HUES64 (cell line): ENCODE measurements at regions not wholly inside any gene's neighbourhood (a gene's known extent, or its start where the extent isn't known, plus 50 kb on each side); places are given as distances from the start of the nearest gene placed in this dataset.

ENCODE experiments used
- H3K27ac ChIP-seq: 2 replicates; pipeline ENCODE4 v1.7.0; 2013; ENCODE audit warnings: low read depth, low read length, inconsistent platforms
- H3K27me3 ChIP-seq: 2 replicates; pipeline ENCODE4 v1.6.1; 2013; ENCODE audit warnings: mild to moderate bottlenecking, low read length; ENCODE audit not compliant: insufficient read depth
- H3K36me3 ChIP-seq: 2 replicates; pipeline ENCODE4 v1.6.1; 2013; ENCODE audit warnings: mild to moderate bottlenecking, low read length; ENCODE audit not compliant: insufficient read depth
- H3K4me1 ChIP-seq: 2 replicates; pipeline ENCODE4 v1.6.1; 2013; ENCODE audit warnings: mild to moderate bottlenecking, low read length, moderate library complexity; ENCODE audit not compliant: insufficient read depth
- H3K4me3 ChIP-seq: 2 replicates; pipeline ENCODE4 v1.5.1; 2013; ENCODE audit warnings: mild to moderate bottlenecking, low read length, moderate library complexity
- H3K9ac ChIP-seq: 2 replicates; pipeline ENCODE4 v1.6.1; 2013; ENCODE audit warnings: mild to moderate bottlenecking, low read depth, low read length
- H3K9me3 ChIP-seq: 2 replicates; pipeline ENCODE4 v1.6.1; 2013; ENCODE audit warnings: low read depth, low read length; ENCODE audit not compliant: insufficient read depth
- WGBS: fragments of 150-250, 120-280 bp; methylation state at CpG from one replicate; pipeline ENCODE4 v1.1.7; 2013; ENCODE audit warnings: missing lambda C conversion rate; 5-methylcytosine and 5-hydroxymethylcytosine counted together

GRCh38 chr5:3020426-3020825, 268.9 kb upstream of the IRX2 start:
- WGBS, result 95% methylated on average over 6 of the region's 6 CpGs
- H3K9ac ChIP-seq, result no peak overlapping the region
- H3K36me3 ChIP-seq, result no peaks in the 10 kb centered on the region
- no peak overlapping the region for H3K27ac ChIP-seq
- H3K9me3 ChIP-seq, result no peaks in the 10 kb centered on the region
- no peaks in the 10 kb centered on the region for H3K4me1 ChIP-seq
- no peak overlapping the region for H3K4me3 ChIP-seq
- H3K27me3 ChIP-seq, result no peaks in the 10 kb centered on the region

DNA sequence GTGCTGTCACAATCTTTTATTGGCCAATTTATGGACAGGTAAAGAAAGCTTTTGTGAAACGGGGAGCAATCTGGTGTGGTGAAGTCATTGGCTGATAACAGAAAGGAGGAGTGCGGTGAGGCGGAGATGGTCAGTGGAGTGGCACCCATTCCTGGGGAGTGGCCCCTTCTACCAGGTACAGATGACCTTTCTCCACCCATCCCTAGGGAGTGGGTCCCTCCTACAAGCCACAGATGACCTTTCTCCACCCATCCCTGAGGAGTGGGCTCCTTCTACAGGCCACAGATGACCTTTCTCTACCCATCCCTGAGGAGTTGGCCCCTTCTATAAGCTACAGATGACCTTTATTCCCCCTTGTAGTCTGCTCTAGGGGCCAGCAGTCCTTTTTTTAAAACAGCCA, 267.6 kb upstream of the IRX2 start:
- Histone ChIP-seq H3K9ac (no peak overlapping the region), H3K36me3 (no peaks in the 10 kb centered on the region), H3K27ac (no peak overlapping the region), H3K4me3 (no peak overlapping the region), H3K27me3 (no peaks in the 10 kb centered on the region), H3K4me1 (no peaks in the 10 kb centered on the region), H3K9me3 (no peaks in the 10 kb centered on the region)
- 100% methylated on average over 2 of the region's 3 CpGs for WGBS

DNA sequence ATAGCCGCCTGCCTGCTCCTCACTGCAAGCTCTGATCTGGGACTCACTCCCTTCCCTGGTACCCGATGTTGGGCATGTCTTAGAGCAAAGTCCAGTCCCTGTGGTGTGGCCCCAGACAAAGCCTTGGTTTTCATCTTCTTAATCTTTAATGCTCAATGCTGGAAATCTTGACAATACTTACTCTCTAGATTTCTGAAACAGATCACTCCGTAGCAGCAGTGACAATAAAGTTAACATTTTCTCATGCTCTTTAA, 260.2 kb upstream of the IRX2 start:
- Histone ChIP-seq H3K36me3 (no peaks in the 10 kb centered on the region), H3K9ac (no peak overlapping the region), H3K27me3 (no peaks in the 10 kb centered on the region), H3K4me3 (no peak overlapping the region), H3K4me1 (no peaks in the 10 kb centered on the region), H3K9me3 (no peaks in the 10 kb centered on the region), H3K27ac (no peak overlapping the region)
- WGBS, result 93% methylated on average over 3 of the region's 3 CpGs

GRCh38 chr5:3010953-3011763, 259.7 kb upstream of the IRX2 start:
- no peak overlapping the region for H3K9ac ChIP-seq
- WGBS, result 94% methylated on average over 9 of the region's 9 CpGs
- no peaks in the 10 kb centered on the region for H3K9me3 ChIP-seq
- no peak overlapping the region for H3K4me3 ChIP-seq
- no peak overlapping the region for H3K27ac ChIP-seq
- no peaks in the 10 kb centered on the region for H3K4me1 ChIP-seq
- H3K27me3 ChIP-seq, result no peaks in the 10 kb centered on the region
- H3K36me3 ChIP-seq, result no peaks in the 10 kb centered on the region

DNA sequence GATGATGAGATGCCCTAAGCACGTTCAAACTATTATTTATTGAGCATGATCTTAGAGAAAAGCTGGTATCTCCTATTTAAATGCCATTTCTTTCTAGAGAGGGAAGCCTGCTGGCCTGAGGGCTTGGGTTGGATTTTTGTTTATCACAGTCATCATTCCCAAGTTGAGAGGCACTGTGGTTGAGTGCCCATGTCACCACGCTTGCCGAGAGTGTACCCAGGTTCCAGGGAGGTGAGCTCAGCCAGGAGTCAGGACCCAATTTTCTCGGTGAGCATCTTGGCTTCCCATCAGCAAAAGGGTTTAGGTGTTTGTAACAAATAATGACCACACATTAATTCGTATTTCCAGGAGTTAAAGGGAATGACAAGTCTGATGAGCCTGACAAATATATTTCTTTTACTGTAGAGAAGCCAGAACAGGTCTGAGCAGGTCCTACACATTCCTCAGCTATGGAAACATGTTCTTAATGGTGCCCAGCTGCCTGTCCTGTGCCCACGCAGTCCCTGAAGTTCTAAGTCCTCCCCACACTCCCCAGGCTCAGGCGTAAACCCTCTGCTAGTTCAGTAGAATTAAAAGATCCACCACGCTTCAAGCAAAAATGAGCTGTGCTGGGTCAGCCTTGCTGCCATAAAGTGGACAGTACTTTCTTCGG, 258.9 kb upstream of the IRX2 start:
- no peaks in the 10 kb centered on the region for H3K9me3 ChIP-seq
- H3K9ac ChIP-seq, result no peak overlapping the region
- H3K27ac ChIP-seq, result no peak overlapping the region
- no peaks in the 10 kb centered on the region for H3K27me3 ChIP-seq
- no peaks in the 10 kb centered on the region for H3K36me3 ChIP-seq
- H3K4me3 ChIP-seq, result no peak overlapping the region
- H3K4me1 ChIP-seq, result no peaks in the 10 kb centered on the region
- WGBS, result 82% methylated on average over 9 of the region's 9 CpGs

- Histone ChIP-seq H3K27ac (no peak overlapping the region), H3K4me1 (no peaks in the 10 kb centered on the region), H3K9ac (no peak overlapping the region), H3K9me3 (no peaks in the 10 kb centered on the region), H3K27me3 (no peaks in the 10 kb centered on the region), H3K4me3 (no peak overlapping the region), H3K36me3 (no peaks in the 10 kb centered on the region)
- 78% methylated on average over 6 of the region's 6 CpGs for WGBS
Observed at GRCh38 chr5:3009605-3010004, 258.1 kb upstream of the IRX2 start.

GRCh38 chr5:3007577-3007976, 256.1 kb upstream of the IRX2 start:
- 61% methylated on average over 3 of the region's 3 CpGs for WGBS
- Histone ChIP-seq H3K4me3 (no peak overlapping the region), H3K27me3 (no peaks in the 10 kb centered on the region), H3K4me1 (no peaks in the 10 kb centered on the region), H3K9ac (no peak overlapping the region), H3K27ac (no peak overlapping the region), H3K36me3 (no peaks in the 10 kb centered on the region), H3K9me3 (no peaks in the 10 kb centered on the region)

- H3K27me3 ChIP-seq, result no peaks in the 10 kb centered on the region
- H3K36me3 ChIP-seq, result no peaks in the 10 kb centered on the region
- WGBS, result 89% methylated on average over 11 of the region's 11 CpGs
Observed at GRCh38 chr5:3006961-3007551, 255.6 kb upstream of the IRX2 start.

DNA sequence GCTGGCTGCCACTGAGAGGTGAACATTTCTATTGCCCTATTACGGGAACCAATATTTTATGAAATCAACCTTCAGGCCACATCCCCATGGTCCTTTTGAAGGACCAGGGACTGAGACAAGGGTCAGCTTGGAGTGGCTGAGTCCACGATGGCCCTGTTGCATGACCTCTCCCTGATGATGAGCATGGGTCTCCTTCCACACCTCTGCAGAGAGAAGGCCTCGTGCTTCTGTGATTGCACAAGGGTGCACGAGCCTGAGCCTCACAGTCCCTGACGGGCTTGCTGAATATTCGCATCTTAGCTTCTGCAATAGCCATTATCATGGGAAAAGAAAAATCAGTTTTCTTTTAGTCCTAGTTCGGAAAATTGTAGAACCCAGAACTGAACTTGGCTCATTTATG, 255.0 kb upstream of the IRX2 start:
- Histone ChIP-seq H3K9ac (no peak overlapping the region), H3K36me3 (no peaks in the 10 kb centered on the region), H3K9me3 (peaks cover 7% of the 10 kb centered on the region), H3K4me3 (no peak overlapping the region), H3K27ac (no peak overlapping the region), H3K27me3 (no peaks in the 10 kb centered on the region), H3K4me1 (no peaks in the 10 kb centered on the region)
- 96% methylated on average over 7 of the region's 7 CpGs for WGBS

More at GRCh38 chr5:3006961-3007551, 255.6 kb upstream of the IRX2 start:
- Histone ChIP-seq H3K9me3 (peaks cover 2% of the 10 kb centered on the region), H3K27ac (no peak overlapping the region), H3K9ac (no peak overlapping the region), H3K4me3 (no peak overlapping the region), H3K4me1 (no peaks in the 10 kb centered on the region)

GRCh38 chr5:3004361-3005080, 253.0 kb upstream of the IRX2 start:
- H3K27me3 ChIP-seq, result no peaks in the 10 kb centered on the region
- H3K4me1 ChIP-seq, result no peaks in the 10 kb centered on the region
- no peak overlapping the region for H3K4me3 ChIP-seq
- peaks cover 7% of the 10 kb centered on the region for H3K9me3 ChIP-seq
- no peak overlapping the region for H3K9ac ChIP-seq
- H3K36me3 ChIP-seq, result no peaks in the 10 kb centered on the region
- H3K27ac ChIP-seq, result no peak overlapping the region
- 96% methylated on average over 9 of the region's 9 CpGs for WGBS

GRCh38 chr5:3002230-3002629, 250.8 kb upstream of the IRX2 start:
- WGBS, result 93% methylated on average over 17 of the region's 17 CpGs
- no peaks in the 10 kb centered on the region for H3K27me3 ChIP-seq
- no peak overlapping the region for H3K4me3 ChIP-seq
- no peak overlapping the region for H3K27ac ChIP-seq
- H3K36me3 ChIP-seq, result no peaks in the 10 kb centered on the region
- H3K4me1 ChIP-seq, result no peaks in the 10 kb centered on the region
- no peak overlapping the region for H3K9ac ChIP-seq
- peaks cover 7% of the 10 kb centered on the region for H3K9me3 ChIP-seq
